HEK293 (cell line): ENCODE measurements at regions not wholly inside any gene's neighbourhood (a gene's known extent, or its start where the extent isn't known, plus 50 kb on each side); places are given as distances from the start of the nearest gene placed in this dataset.

ENCODE experiments used
- CTCF ChIA-PET: fragments of 350-600 bp; formaldehyde crosslinking; extraction: SDS; loops from one replicate; lab custom pipeline; 2021; ENCODE audit warnings: antibody characterized with exemption; lab: Yijun Ruan, JAX
- POLR2A ChIA-PET: fragments of 300-600 bp; formaldehyde crosslinking; extraction: SDS; loops from one replicate; lab custom pipeline; 2020; ENCODE audit warnings: antibody characterized with exemption, inconsistent platforms; lab: Yijun Ruan, JAX
- H3K27ac ChIP-seq: fragments of 200-500 bp; sonication (Bioruptor generic); 2 replicates; pipeline ENCODE4 v1.5.1; 2014; ENCODE audit warnings: low read depth, low read length, control low read depth, inconsistent platforms; ENCODE audit errors: extremely low read depth
- H3K36me3 ChIP-seq, 2 experiments: fragments of 200-500 bp in 1 of 2; sonication (Bioruptor generic) in 1 of 2; 1 replicate in 1 of 2; 2 replicates in 1 of 2; pipeline ENCODE4 v1.5.1; 2014 to 2017; ENCODE audit warnings: inconsistent platforms in 2 of 2, low read length in 2 of 2; ENCODE audit not compliant: control insufficient read depth in 2 of 2, insufficient read depth in 1 of 2
- H3K4me1 ChIP-seq: fragments of 200-500 bp; sonication (Bioruptor generic); 2 replicates; pipeline ENCODE4 v1.5.1; 2014; ENCODE audit warnings: mild to moderate bottlenecking, low read length, inconsistent platforms; ENCODE audit not compliant: control insufficient read depth, insufficient read depth
- H3K4me3 ChIP-seq: 2 replicates; pipeline ENCODE4 v1.5.1; 2011; ENCODE audit warnings: low read depth, mild to moderate bottlenecking, control low read depth, low read length, moderate library complexity
- H3K9me3 ChIP-seq: fragments of 200-500 bp; sonication (Bioruptor generic); 2 replicates; pipeline ENCODE4 v1.5.1; 2014; ENCODE audit warnings: low read depth, low read length, inconsistent platforms; ENCODE audit not compliant: control insufficient read depth, insufficient read depth
- GLIS2 ChIP-seq: fragments of 450-650 bp; formaldehyde crosslinking; IDR thresholded peaks from 2 replicates; pipeline ENCODE4 v1.5.1; 2016; ENCODE audit warnings: missing biosample characterization, missing genetic modification characterization
- SP2 ChIP-seq: fragments of 450-650 bp; formaldehyde crosslinking; IDR thresholded peaks from 2 replicates; pipeline ENCODE4 v1.5.1; 2016; ENCODE audit warnings: missing biosample characterization, missing genetic modification characterization
- ZBTB17 ChIP-seq: fragments of 450-650 bp; formaldehyde crosslinking; IDR thresholded peaks from 2 replicates; pipeline ENCODE4 v1.5.1; 2016; ENCODE audit warnings: missing biosample characterization, missing genetic modification characterization
- ZBTB20 ChIP-seq: fragments of 450-650 bp; formaldehyde crosslinking; IDR thresholded peaks from 2 replicates; pipeline ENCODE4 v1.5.1; 2016; ENCODE audit warnings: missing biosample characterization, missing genetic modification characterization
- ZEB2 ChIP-seq: fragments of 450-650 bp; formaldehyde crosslinking; IDR thresholded peaks from 2 replicates; pipeline ENCODE4 v1.5.1; 2016; ENCODE audit warnings: missing biosample characterization, missing genetic modification characterization
- ZFP41 ChIP-seq: fragments of 450-650 bp; formaldehyde crosslinking; IDR thresholded peaks from 2 replicates; pipeline ENCODE4 v1.5.1; 2016; ENCODE audit warnings: missing biosample characterization, missing genetic modification characterization, borderline replicate concordance
- ZNF274 ChIP-seq, 2 experiments: fragments of 200-500 bp in 1 of 2; fragments of 450-650 bp in 1 of 2; sonication (Bioruptor generic) in 1 of 2; formaldehyde crosslinking in 1 of 2; IDR thresholded peaks; 2 replicates each; pipeline versions ENCODE4 v1.5.1 to v1.6.1; 2014 to 2016; ENCODE audit warnings: borderline replicate concordance in 1 of 2, inconsistent platforms in 1 of 2, low read length in 1 of 2, missing biosample characterization in 1 of 2, missing genetic modification characterization in 1 of 2
- ZNF302 ChIP-seq: fragments of 450-650 bp; formaldehyde crosslinking; IDR thresholded peaks from 2 replicates; pipeline ENCODE4 v1.5.1; 2016; ENCODE audit warnings: missing biosample characterization, missing genetic modification characterization, low read depth
- ZNF37A ChIP-seq: fragments of 450-650 bp; IDR thresholded peaks from 2 replicates; pipeline ENCODE4 v1.5.1; 2018; ENCODE audit warnings: missing biosample characterization, missing genetic modification characterization
- ZNF544 ChIP-seq: fragments of 450-650 bp; formaldehyde crosslinking; IDR thresholded peaks from 2 replicates; pipeline ENCODE4 v1.5.0; 2017; ENCODE audit warnings: missing biosample characterization, missing genetic modification characterization
- ZNF555 ChIP-seq: fragments of 450-650 bp; formaldehyde crosslinking; conservative IDR thresholded peaks from 2 replicates; pipeline ENCODE4 v1.5.1; 2017; ENCODE audit warnings: missing biosample characterization, mild to moderate bottlenecking, missing genetic modification characterization, inconsistent platforms
- TF ChIP-seq, protein P1 (sequence below): fragments of 450-650 bp; formaldehyde crosslinking; IDR thresholded peaks from 2 replicates; pipeline ENCODE4 v1.5.1; 2016; ENCODE audit warnings: missing biosample characterization, missing genetic modification characterization, low read depth
- TF ChIP-seq, protein P2 (sequence below): fragments of 450-650 bp; formaldehyde crosslinking; IDR thresholded peaks from 2 replicates; pipeline ENCODE4 v1.5.1; 2016; ENCODE audit warnings: missing biosample characterization, missing genetic modification characterization
- TF ChIP-seq, protein P3 (sequence below): fragments of 450-650 bp; formaldehyde crosslinking; IDR thresholded peaks from 2 replicates; pipeline ENCODE4 v1.5.1; 2016; ENCODE audit warnings: missing biosample characterization, missing genetic modification characterization, borderline replicate concordance
- TF ChIP-seq, protein P4 (sequence below): fragments of 450-650 bp; IDR thresholded peaks from 2 replicates; pipeline ENCODE4 v1.5.1; 2018; ENCODE audit warnings: missing biosample characterization, missing genetic modification characterization
- TF ChIP-seq, protein P5 (sequence below): fragments of 450-650 bp; formaldehyde crosslinking; IDR thresholded peaks from 2 replicates; pipeline ENCODE4 v1.5.1; 2016; ENCODE audit warnings: missing biosample characterization, missing genetic modification characterization
- TF ChIP-seq, protein P6 (sequence below): fragments of 450-650 bp; formaldehyde crosslinking; IDR thresholded peaks from 2 replicates; pipeline ENCODE4 v1.5.1; 2016; ENCODE audit warnings: missing biosample characterization, missing genetic modification characterization

DNA sequence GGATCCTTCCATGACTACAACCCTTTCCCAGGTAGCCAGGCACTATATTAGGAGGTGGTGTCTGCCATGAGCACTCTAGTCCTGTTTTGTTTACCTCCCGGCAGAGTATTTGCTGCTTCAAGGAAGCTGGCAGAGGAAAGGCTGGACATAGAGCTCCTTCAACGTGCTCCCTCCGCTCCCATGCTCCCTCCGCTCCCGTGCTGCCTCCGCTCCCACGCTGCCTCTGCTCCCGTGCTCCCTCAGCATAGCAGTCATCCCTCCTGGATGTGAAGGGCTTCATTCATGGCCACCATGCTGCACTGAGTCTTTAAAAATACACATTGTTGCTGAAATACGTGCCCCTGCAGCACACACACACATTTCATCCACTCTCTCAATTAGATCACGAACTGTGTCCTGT, 181.9 kb upstream of the MYT1L start:
- H3K4me1 ChIP-seq, result no peaks in the 10 kb centered on the region
- no peaks in the 10 kb centered on the region for H3K9me3 ChIP-seq
- H3K36me3 ChIP-seq, result no peaks in the 10 kb centered on the region
- no peak for TF ChIP-seq ZNF555 (tag by site-specific recombination)
- TF ChIP-seq, protein P1, sequence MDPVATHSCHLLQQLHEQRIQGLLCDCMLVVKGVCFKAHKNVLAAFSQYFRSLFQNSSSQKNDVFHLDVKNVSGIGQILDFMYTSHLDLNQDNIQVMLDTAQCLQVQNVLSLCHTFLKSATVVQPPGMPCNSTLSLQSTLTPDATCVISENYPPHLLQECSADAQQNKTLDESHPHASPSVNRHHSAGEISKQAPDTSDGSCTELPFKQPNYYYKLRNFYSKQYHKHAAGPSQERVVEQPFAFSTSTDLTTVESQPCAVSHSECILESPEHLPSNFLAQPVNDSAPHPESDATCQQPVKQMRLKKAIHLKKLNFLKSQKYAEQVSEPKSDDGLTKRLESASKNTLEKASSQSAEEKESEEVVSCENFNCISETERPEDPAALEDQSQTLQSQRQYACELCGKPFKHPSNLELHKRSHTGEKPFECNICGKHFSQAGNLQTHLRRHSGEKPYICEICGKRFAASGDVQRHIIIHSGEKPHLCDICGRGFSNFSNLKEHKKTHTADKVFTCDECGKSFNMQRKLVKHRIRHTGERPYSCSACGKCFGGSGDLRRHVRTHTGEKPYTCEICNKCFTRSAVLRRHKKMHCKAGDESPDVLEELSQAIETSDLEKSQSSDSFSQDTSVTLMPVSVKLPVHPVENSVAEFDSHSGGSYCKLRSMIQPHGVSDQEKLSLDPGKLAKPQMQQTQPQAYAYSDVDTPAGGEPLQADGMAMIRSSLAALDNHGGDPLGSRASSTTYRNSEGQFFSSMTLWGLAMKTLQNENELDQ (tag by site-specific recombination), result no peak
- TF ChIP-seq ZNF37A (tag by site-specific recombination), result no peak
- TF ChIP-seq ZFP41, result no peak
- no peak for TF ChIP-seq ZBTB20 (tag by site-specific recombination)
- no peak for TF ChIP-seq GLIS2
- no peak for TF ChIP-seq ZNF274 (IDR thresholded peaks at IDR 0.05; ENCODE audit: low read length)
- TF ChIP-seq ZNF274 (tag by site-specific recombination; IDR thresholded peaks at IDR 0.05; ENCODE audit: borderline replicate concordance), result no peak
- TF ChIP-seq, protein P2, sequence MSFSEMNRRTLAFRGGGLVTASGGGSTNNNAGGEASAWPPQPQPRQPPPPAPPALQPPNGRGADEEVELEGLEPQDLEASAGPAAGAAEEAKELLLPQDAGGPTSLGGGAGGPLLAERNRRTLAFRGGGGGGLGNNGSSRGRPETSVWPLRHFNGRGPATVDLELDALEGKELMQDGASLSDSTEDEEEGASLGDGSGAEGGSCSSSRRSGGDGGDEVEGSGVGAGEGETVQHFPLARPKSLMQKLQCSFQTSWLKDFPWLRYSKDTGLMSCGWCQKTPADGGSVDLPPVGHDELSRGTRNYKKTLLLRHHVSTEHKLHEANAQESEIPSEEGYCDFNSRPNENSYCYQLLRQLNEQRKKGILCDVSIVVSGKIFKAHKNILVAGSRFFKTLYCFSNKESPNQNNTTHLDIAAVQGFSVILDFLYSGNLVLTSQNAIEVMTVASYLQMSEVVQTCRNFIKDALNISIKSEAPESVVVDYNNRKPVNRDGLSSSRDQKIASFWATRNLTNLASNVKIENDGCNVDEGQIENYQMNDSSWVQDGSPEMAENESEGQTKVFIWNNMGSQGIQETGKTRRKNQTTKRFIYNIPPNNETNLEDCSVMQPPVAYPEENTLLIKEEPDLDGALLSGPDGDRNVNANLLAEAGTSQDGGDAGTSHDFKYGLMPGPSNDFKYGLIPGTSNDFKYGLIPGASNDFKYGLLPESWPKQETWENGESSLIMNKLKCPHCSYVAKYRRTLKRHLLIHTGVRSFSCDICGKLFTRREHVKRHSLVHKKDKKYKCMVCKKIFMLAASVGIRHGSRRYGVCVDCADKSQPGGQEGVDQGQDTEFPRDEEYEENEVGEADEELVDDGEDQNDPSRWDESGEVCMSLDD (tag by site-specific recombination), result no peak
- TF ChIP-seq, protein P3, sequence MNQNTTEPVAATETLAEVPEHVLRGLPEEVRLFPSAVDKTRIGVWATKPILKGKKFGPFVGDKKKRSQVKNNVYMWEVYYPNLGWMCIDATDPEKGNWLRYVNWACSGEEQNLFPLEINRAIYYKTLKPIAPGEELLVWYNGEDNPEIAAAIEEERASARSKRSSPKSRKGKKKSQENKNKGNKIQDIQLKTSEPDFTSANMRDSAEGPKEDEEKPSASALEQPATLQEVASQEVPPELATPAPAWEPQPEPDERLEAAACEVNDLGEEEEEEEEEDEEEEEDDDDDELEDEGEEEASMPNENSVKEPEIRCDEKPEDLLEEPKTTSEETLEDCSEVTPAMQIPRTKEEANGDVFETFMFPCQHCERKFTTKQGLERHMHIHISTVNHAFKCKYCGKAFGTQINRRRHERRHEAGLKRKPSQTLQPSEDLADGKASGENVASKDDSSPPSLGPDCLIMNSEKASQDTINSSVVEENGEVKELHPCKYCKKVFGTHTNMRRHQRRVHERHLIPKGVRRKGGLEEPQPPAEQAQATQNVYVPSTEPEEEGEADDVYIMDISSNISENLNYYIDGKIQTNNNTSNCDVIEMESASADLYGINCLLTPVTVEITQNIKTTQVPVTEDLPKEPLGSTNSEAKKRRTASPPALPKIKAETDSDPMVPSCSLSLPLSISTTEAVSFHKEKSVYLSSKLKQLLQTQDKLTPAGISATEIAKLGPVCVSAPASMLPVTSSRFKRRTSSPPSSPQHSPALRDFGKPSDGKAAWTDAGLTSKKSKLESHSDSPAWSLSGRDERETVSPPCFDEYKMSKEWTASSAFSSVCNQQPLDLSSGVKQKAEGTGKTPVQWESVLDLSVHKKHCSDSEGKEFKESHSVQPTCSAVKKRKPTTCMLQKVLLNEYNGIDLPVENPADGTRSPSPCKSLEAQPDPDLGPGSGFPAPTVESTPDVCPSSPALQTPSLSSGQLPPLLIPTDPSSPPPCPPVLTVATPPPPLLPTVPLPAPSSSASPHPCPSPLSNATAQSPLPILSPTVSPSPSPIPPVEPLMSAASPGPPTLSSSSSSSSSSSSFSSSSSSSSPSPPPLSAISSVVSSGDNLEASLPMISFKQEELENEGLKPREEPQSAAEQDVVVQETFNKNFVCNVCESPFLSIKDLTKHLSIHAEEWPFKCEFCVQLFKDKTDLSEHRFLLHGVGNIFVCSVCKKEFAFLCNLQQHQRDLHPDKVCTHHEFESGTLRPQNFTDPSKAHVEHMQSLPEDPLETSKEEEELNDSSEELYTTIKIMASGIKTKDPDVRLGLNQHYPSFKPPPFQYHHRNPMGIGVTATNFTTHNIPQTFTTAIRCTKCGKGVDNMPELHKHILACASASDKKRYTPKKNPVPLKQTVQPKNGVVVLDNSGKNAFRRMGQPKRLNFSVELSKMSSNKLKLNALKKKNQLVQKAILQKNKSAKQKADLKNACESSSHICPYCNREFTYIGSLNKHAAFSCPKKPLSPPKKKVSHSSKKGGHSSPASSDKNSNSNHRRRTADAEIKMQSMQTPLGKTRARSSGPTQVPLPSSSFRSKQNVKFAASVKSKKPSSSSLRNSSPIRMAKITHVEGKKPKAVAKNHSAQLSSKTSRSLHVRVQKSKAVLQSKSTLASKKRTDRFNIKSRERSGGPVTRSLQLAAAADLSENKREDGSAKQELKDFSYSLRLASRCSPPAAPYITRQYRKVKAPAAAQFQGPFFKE (tag by site-specific recombination), result no peak
- TF ChIP-seq, protein P4, sequence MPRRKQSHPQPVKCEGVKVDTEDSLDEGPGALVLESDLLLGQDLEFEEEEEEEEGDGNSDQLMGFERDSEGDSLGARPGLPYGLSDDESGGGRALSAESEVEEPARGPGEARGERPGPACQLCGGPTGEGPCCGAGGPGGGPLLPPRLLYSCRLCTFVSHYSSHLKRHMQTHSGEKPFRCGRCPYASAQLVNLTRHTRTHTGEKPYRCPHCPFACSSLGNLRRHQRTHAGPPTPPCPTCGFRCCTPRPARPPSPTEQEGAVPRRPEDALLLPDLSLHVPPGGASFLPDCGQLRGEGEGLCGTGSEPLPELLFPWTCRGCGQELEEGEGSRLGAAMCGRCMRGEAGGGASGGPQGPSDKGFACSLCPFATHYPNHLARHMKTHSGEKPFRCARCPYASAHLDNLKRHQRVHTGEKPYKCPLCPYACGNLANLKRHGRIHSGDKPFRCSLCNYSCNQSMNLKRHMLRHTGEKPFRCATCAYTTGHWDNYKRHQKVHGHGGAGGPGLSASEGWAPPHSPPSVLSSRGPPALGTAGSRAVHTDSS (tag by site-specific recombination), result no peak
- no peak for TF ChIP-seq ZNF544 (tag by site-specific recombination)
- no peak for TF ChIP-seq ZNF302 (tag by site-specific recombination)
- no peak for TF ChIP-seq ZBTB17
- TF ChIP-seq ZEB2, result no peak
- TF ChIP-seq, protein P5, sequence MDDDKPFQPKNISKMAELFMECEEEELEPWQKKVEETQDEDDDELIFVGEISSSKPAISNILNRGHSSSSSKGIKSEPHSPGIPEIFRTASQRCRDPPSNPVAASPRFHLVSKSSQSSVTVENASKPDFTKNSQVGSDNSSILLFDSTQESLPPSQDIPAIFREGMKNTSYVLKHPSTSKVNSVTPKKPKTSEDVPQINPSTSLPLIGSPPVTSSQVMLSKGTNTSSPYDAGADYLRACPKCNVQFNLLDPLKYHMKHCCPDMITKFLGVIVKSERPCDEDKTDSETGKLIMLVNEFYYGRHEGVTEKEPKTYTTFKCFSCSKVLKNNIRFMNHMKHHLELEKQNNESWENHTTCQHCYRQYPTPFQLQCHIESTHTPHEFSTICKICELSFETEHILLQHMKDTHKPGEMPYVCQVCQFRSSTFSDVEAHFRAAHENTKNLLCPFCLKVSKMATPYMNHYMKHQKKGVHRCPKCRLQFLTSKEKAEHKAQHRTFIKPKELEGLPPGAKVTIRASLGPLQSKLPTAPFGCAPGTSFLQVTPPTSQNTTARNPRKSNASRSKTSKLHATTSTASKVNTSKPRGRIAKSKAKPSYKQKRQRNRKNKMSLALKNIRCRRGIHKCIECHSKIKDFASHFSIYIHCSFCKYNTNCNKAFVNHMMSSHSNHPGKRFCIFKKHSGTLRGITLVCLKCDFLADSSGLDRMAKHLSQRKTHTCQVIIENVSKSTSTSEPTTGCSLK (tag by site-specific recombination), result no peak
- no peak for TF ChIP-seq SP2 (tag by site-specific recombination)
- TF ChIP-seq, protein P6, sequence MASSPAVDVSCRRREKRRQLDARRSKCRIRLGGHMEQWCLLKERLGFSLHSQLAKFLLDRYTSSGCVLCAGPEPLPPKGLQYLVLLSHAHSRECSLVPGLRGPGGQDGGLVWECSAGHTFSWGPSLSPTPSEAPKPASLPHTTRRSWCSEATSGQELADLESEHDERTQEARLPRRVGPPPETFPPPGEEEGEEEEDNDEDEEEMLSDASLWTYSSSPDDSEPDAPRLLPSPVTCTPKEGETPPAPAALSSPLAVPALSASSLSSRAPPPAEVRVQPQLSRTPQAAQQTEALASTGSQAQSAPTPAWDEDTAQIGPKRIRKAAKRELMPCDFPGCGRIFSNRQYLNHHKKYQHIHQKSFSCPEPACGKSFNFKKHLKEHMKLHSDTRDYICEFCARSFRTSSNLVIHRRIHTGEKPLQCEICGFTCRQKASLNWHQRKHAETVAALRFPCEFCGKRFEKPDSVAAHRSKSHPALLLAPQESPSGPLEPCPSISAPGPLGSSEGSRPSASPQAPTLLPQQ (tag by site-specific recombination), result no peak
- POLR2A ChIA-PET, result no interaction called here
- no peak overlapping the region for H3K4me3 ChIP-seq
- H3K27ac ChIP-seq, result no peak overlapping the region
- CTCF ChIA-PET, result no interaction called here
